ENCODE measurements at regions not wholly inside any gene's neighbourhood (a gene's known extent, or its start where the extent isn't known, plus 50 kb on each side); places are given as distances from the start of the nearest gene placed in this dataset.

DNA sequence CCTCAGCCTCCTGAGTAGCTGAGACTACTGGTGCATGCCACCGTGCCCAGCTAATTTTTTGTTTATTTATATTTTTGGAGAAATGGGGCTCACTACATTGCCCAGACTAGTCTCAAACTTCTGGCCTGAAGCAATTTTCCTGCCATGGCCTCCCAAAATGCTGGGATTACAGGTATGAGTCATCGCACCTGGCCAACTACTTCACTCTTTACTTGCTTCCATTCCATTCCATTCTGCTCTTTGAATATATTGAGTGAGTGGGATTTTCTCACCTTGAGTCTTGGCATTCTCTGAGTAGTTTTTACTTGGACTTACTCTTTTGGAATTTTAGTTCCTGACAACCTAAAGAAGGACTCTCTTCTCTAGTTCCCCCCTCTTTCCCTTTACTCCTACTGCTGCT is 93.8 kb upstream of the UNC13C start:
- TF ChIP-seq CTCF (IDR thresholded peaks at IDR 0.05) (no peak), POLR2A (IDR thresholded peaks at IDR 0.05) (no peak)
- no peaks in the 10 kb centered on the region for H3K27me3 ChIP-seq
- H3K27ac ChIP-seq: no peak overlapping the region
- intact Hi-C loops (cut with DNase I): no loop called here
- 87 to 100% (median 92%) methylated on average over 2 of the region's 2 CpGs for WGBS, 4 donors
- H3K4me3 ChIP-seq: no peak overlapping the region
- DNase-seq: no peak
- no peaks in the 10 kb centered on the region for H3K9me3 ChIP-seq
- H3K4me1 ChIP-seq: peaks cover 0 to 3% (median 0%) of the 10 kb centered on the region in 12 donors
- no peak for ATAC-seq
- H3K36me3 ChIP-seq: no peaks in the 10 kb centered on the region

DNA sequence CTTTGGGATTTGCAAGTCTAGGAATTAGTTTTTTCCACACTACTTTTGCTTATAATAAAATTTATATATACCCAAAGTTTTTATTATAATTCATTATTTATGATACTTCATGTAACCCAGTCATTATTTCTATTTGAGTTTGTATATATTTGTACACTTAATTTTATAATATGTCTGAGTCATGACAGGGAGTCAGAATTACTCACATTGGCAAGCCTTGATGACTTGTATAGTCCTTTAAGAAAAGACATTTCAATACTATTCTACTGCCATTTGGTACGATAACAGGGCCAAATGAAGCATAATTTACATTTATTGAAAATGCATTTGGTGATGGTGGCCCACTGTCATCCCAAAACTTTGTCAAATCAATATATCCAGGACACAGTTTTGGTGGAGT is 95.9 kb upstream of the UNC13C start:
- intact Hi-C loops (cut with DNase I): no loop called here
- no peaks in the 10 kb centered on the region for H3K36me3 ChIP-seq
- H3K27me3 ChIP-seq: no peaks in the 10 kb centered on the region
- no peak overlapping the region for H3K27ac ChIP-seq
- TF ChIP-seq POLR2A (IDR thresholded peaks at IDR 0.05) (no peak), CTCF (IDR thresholded peaks at IDR 0.05) (no peak)
- ATAC-seq (no peak), DNase-seq (no peak)
- peaks cover 0 to 3% (median 0%) of the 10 kb centered on the region in 12 donors for H3K4me1 ChIP-seq
- H3K9me3 ChIP-seq: no peaks in the 10 kb centered on the region
- 0 to 76% (median 31%) methylated on average over 1 of the region's 1 CpG for WGBS, 4 donors
- no peak overlapping the region for H3K4me3 ChIP-seq

DNA sequence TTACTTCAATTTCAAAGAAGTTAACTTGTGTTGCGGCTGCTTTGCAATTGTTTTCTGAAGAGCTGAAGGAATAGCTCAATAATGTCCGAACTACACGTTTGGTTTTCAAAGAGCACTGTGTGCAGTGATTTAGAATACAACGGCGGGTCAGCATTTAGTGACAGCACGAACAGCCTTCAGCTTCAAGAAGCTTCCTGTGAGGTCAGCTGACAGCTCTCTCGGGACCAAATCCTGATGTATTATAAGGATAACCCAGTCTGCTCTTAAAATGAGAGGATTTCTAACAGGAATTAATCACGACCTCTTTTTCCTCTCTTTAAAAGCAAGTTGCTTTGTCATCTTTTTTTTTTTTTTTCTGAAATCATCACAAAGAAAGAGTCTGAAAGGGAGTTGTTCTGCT is 97.9 kb upstream of the UNC13C start:
- ATAC-seq (no peak), DNase-seq (peak in 1 of 5 donors; percentile 31)
- H3K36me3 ChIP-seq: no peaks in the 10 kb centered on the region
- no peak for TF ChIP-seq POLR2A (IDR thresholded peaks at IDR 0.05)
- no peak for TF ChIP-seq CTCF (IDR thresholded peaks at IDR 0.05)
- H3K4me3 ChIP-seq: no peak overlapping the region
- no peak overlapping the region for H3K27ac ChIP-seq
- intact Hi-C loops (cut with DNase I): no loop called here
- H3K4me1 ChIP-seq: peaks cover 0 to 3% (median 0%) of the 10 kb centered on the region in 12 donors
- 35 to 50% (median 43%) methylated on average over 8 of the region's 8 CpGs for WGBS, 4 donors
- no peaks in the 10 kb centered on the region for H3K9me3 ChIP-seq
- no peaks in the 10 kb centered on the region for H3K27me3 ChIP-seq

GRCh38 chr15:53875711-53876110 is 102.5 kb upstream of the UNC13C start:
- WGBS, 4 donors: 66 to 79% (median 72%) methylated on average over 2 of the region's 2 CpGs

More at GRCh38 chr15:53875711-53876110, 102.5 kb upstream of the UNC13C start:
- peaks cover 0 to 3% (median 0%) of the 10 kb centered on the region in 12 donors for H3K4me1 ChIP-seq
- no peak overlapping the region for H3K4me3 ChIP-seq
- DNase-seq: no peak
- ATAC-seq: no peak
- no peaks in the 10 kb centered on the region for H3K27me3 ChIP-seq
- H3K9me3 ChIP-seq: no peaks in the 10 kb centered on the region
- no peak overlapping the region for H3K27ac ChIP-seq
- H3K36me3 ChIP-seq: no peaks in the 10 kb centered on the region
- intact Hi-C loops (cut with DNase I): no loop called here
- no peak for TF ChIP-seq POLR2A (IDR thresholded peaks at IDR 0.05)
- no peak for TF ChIP-seq CTCF (IDR thresholded peaks at IDR 0.05)
